ENCODE measurements at regions not wholly inside any gene's neighbourhood (a gene's known extent, or its start where the extent isn't known, plus 50 kb on each side); places are given as distances from the start of the nearest gene placed in this dataset.
A peak's percentile ranks its signal among the peaks of the same experiment; 100 is the strongest.

GRCh38 chr4:122249357-122249756 is 97.2 kb downstream of the BLTP1 start:
- no peak overlapping the region for H3K4me3 ChIP-seq (ENCODE audit: low read depth, low read length)
- TF ChIP-seq CTCF (IDR thresholded peaks at IDR 0.05; ENCODE audit: low read depth, low read length) = no peak
- in situ Hi-C loops (cut with HindIII; ENCODE audit: low sequenced_read_pairs) = no loop called here
- DNase-seq (ENCODE audit: low read depth, low spot score) = no peak

DNA sequence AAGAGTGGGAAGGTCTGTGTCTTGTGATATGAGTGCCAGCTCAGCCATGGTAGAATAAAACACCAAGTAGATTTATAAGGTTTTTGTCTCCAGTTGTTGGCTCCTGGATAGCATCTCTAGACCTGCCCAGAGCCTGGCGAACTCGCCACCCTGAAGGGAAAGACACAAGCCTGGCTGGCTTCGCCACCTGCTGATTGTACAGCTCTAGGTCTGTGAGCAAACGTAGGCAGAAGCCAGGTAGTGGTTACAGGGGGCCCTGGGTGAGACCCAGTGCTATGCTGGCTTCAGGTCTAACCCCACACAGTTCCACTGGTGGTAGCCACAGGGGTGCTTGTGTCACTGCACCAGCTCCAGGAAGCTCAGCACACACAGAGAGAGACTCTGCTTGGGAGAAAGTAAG is 100.5 kb downstream of the BLTP1 start:
- in situ Hi-C loops (cut with HindIII; ENCODE audit: low sequenced_read_pairs) = no loop called here
- no peak for DNase-seq (ENCODE audit: low read depth, low spot score)

DNA sequence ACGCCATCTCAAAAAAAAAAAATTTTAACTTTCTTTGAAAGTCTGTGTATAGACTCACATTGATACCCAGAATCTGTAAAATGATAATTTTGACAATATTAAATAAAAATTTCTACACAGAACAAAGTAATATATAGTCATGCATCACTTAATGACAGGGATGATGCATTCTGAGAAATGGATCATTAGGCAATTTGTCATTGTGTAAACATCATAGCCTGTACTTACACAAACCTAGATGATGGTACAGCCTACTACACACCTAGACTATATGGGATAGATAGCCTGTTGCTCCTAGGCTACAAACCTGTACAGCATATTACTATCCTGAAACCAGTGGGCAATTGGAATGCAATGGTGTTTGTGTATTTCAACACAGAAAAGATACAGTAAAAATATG is 107.7 kb downstream of the BLTP1 start:
- H3K4me3 ChIP-seq (ENCODE audit: low read depth, low read length) = no peak overlapping the region
- in situ Hi-C loops (cut with HindIII; ENCODE audit: low sequenced_read_pairs) = no loop called here
- TF ChIP-seq CTCF (IDR thresholded peaks at IDR 0.05; ENCODE audit: low read depth, low read length) = no peak
- DNase-seq (ENCODE audit: low read depth, low spot score) = no peak

More for the DNA sequence above, 100.5 kb downstream of the BLTP1 start:
- H3K4me3 ChIP-seq (ENCODE audit: low read depth, low read length) = no peak overlapping the region
- TF ChIP-seq CTCF (IDR thresholded peaks at IDR 0.05; ENCODE audit: low read depth, low read length) = no peak

GRCh38 chr4:122276359-122276758 is 102.5 kb upstream of the ADAD1 start:
- in situ Hi-C loops (cut with HindIII; ENCODE audit: low sequenced_read_pairs) = no loop called here
- no peak for TF ChIP-seq CTCF (IDR thresholded peaks at IDR 0.05; ENCODE audit: low read depth, low read length)
- DNase-seq (ENCODE audit: low read depth, low spot score) = no peak
- H3K4me3 ChIP-seq (ENCODE audit: low read depth, low read length) = no peak overlapping the region

- no peak for DNase-seq (ENCODE audit: low read depth, low spot score)
- in situ Hi-C loops (cut with HindIII; ENCODE audit: low sequenced_read_pairs) = no loop called here
- H3K4me3 ChIP-seq (ENCODE audit: low read depth, low read length) = no peak overlapping the region
- TF ChIP-seq CTCF (IDR thresholded peaks at IDR 0.05; ENCODE audit: low read depth, low read length) = no peak
These were observed 99.8 kb upstream of the ADAD1 start for GRCh38 chr4:122278976-122279375.

GRCh38 chr4:122279670-122280069 is 99.1 kb upstream of the ADAD1 start:
- TF ChIP-seq CTCF (IDR thresholded peaks at IDR 0.05; ENCODE audit: low read depth, low read length) = no peak
- in situ Hi-C loops (cut with HindIII; ENCODE audit: low sequenced_read_pairs) = no loop called here
- no peak overlapping the region for H3K4me3 ChIP-seq (ENCODE audit: low read depth, low read length)
- no peak for DNase-seq (ENCODE audit: low read depth, low spot score)

DNA sequence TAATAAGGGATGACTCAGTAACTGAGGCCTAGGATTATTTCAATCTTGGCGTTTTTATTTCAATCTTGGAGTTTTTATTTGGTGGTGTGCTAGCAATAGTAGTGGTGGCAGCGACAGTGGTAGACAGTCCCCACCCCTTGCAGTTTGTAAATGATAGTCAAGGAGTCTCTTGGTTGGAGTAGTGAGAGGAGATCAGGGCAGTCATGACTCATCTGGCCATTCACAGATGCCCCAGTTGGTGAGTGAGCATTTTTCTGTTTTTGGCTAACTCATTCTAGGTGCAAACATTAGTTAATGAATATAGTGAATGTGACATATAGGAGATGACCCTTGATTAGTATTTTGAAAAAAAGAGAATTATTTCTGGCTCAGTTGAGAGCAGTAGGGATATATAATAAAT is 93.5 kb upstream of the ADAD1 start:
- peak; percentile 10 for DNase-seq (ENCODE audit: low read depth, low spot score)
- TF ChIP-seq CTCF (IDR thresholded peaks at IDR 0.05; ENCODE audit: low read depth, low read length) = no peak
- H3K4me3 ChIP-seq (ENCODE audit: low read depth, low read length) = no peak overlapping the region
- in situ Hi-C loops (cut with HindIII; ENCODE audit: low sequenced_read_pairs) = no loop called here

All from astrocyte of the spinal cord (primary cell).